CD4-positive, alpha-beta T cell (primary cell): ENCODE measurements at regions not wholly inside any gene's neighbourhood (a gene's known extent, or its start where the extent isn't known, plus 50 kb on each side); places are given as distances from the start of the nearest gene placed in this dataset.
"Not testable (repeated sequence)": the region's sequence is repeated elsewhere in the genome, so short reads cannot be mapped to it uniquely, and the experiment has no call there.

ENCODE experiments used
- ATAC-seq: fragments of 200-7000 bp; cut with Tn5 transposase; one replicate; pipeline ENCODE4 v1.10.0; 2022; ENCODE audit warnings: mild to moderate bottlenecking; ENCODE audit not compliant: poor library complexity
- CTCF ChIA-PET: fragments of 350-600 bp; sonication (Branson Sonifier 250); formaldehyde crosslinking; loops from one replicate; lab custom pipeline; 2021; ENCODE audit warnings: antibody characterized with exemption, inconsistent platforms; lab: Charles Lee
- POLR2A ChIA-PET: fragments of 350-600 bp; sonication (Branson Sonifier 250); formaldehyde crosslinking; loops from one replicate; lab custom pipeline; 2021; ENCODE audit warnings: antibody characterized with exemption, inconsistent platforms; lab: Charles Lee
- DNase-seq, 14 experiments: peaks; one replicate each; pipeline ENCODE4 v3.0.0-alpha.2; 2013 to 2020; ENCODE audit warnings: mixed read lengths in 2 of 14
- H3K27ac ChIP-seq, 2 donors: one replicate each; pipeline versions ENCODE4 v1.5.1 to v1.7.0; 2013; ENCODE audit warnings: low read length in 2 of 2, low read depth in 1 of 2, mild to moderate bottlenecking in 1 of 2
- H3K27me3 ChIP-seq, 2 experiments: 1 replicate in 1 of 2; 2 replicates in 1 of 2; pipeline versions ENCODE4 v1.6.1 to v1.7.0; 2013; ENCODE audit warnings: low read length in 2 of 2, control low read depth in 1 of 2, mild to moderate bottlenecking in 1 of 2, moderate library complexity in 1 of 2; ENCODE audit not compliant: insufficient read depth in 2 of 2, control insufficient read depth in 1 of 2
- H3K36me3 ChIP-seq: one replicate; pipeline ENCODE4 v1.6.1; 2013; ENCODE audit warnings: low read length, control low read depth; ENCODE audit not compliant: insufficient read depth
- H3K4me1 ChIP-seq: one replicate; pipeline ENCODE4 v1.6.1; 2013; ENCODE audit warnings: low read length, control low read depth; ENCODE audit not compliant: insufficient read depth
- H3K4me3 ChIP-seq: one replicate; pipeline ENCODE4 v1.5.1; 2013; ENCODE audit warnings: mild to moderate bottlenecking, low read length, moderate library complexity
- H3K9me3 ChIP-seq, 2 experiments: 1 replicate in 1 of 2; 2 replicates in 1 of 2; pipeline versions ENCODE4 v1.6.1 to v1.7.0; 2013; ENCODE audit warnings: low read length in 2 of 2, mild to moderate bottlenecking in 2 of 2, control low read depth in 1 of 2, moderate library complexity in 1 of 2; ENCODE audit not compliant: control insufficient read depth in 1 of 2, insufficient read depth in 1 of 2
- H3K27ac Mint-ChIP-seq: one replicate; pipeline ENCODE4 v1.8.0; 2020; ENCODE audit warnings: mixed read lengths
- H3K27me3 Mint-ChIP-seq: one replicate; pipeline ENCODE4 v1.8.0; 2021; ENCODE audit warnings: mixed read lengths
- H3K36me3 Mint-ChIP-seq: one replicate; pipeline ENCODE4 v1.8.0; 2021; ENCODE audit warnings: low read depth, mixed read lengths
- H3K4me1 Mint-ChIP-seq: one replicate; pipeline ENCODE4 v1.8.0; 2021; ENCODE audit warnings: low read depth, mixed read lengths
- H3K4me3 Mint-ChIP-seq: one replicate; pipeline ENCODE4 v1.8.0; 2020; ENCODE audit warnings: mild to moderate bottlenecking, mixed read lengths
- H3K9me3 Mint-ChIP-seq: one replicate; pipeline ENCODE4 v1.8.0; 2020; ENCODE audit warnings: mixed read lengths
- intact Hi-C, 2 experiments: fragments of 100-400 bp; cut with DNase I in 1 of 2; cut with micrococcal nuclease in 1 of 2; formaldehyde crosslinking; loops; one replicate each; pipeline versions ENCODE4 v1.15.1 to v1.9.0; 2023 to 2025; cut with DNase I, micrococcal nuclease
- TF ChIP-seq, protein P1 (sequence below): fragments of 200-600 bp; IDR thresholded peaks from one replicate; pipeline ENCODE4 v1.8.0; 2022; ENCODE audit warnings: antibody characterized with exemption, mild to moderate bottlenecking

DNA sequence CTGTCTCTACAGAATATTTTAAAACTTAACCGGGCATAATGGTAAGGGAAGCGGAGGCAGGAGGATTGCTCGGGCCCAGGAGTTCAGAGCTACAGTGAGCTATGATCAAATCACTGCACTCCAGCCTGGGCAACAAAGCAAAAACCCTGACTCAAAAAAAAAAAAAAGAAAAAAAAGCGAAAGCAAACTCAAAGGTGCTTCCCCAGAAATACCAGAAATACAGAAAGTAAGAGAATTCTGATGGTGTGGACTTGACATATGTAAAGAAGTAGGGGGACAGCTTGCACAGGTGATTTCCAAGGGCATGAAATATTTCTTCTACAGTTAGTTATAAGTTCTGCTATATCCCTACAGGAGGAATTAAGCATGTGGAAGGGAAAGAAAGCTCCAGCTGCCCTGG, 69.7 kb upstream of the APBB1IP start:
- H3K4me3 Mint-ChIP-seq = no peak overlapping the region
- Histone ChIP-seq H3K4me1 (no peaks in the 10 kb centered on the region), H3K36me3 (no peaks in the 10 kb centered on the region), H3K9me3 (no peaks in the 10 kb centered on the region), H3K4me3 (no peak overlapping the region), H3K27me3 (no peaks in the 10 kb centered on the region), H3K27ac (no peak overlapping the region)
- no peak for ATAC-seq
- ChIA-PET CTCF (no interaction called here), POLR2A (no interaction called here)
- no peak for DNase-seq
- H3K4me1 Mint-ChIP-seq = no peaks in the 10 kb centered on the region
- intact Hi-C loops = loop anchor here in 1 of 2 experiments (10.0 kb wide), 1 partner anchor 66 kb away; the partner anchor contains the start of gene APBB1IP
- no peaks in the 10 kb centered on the region for H3K27me3 Mint-ChIP-seq
- TF ChIP-seq, protein P1, sequence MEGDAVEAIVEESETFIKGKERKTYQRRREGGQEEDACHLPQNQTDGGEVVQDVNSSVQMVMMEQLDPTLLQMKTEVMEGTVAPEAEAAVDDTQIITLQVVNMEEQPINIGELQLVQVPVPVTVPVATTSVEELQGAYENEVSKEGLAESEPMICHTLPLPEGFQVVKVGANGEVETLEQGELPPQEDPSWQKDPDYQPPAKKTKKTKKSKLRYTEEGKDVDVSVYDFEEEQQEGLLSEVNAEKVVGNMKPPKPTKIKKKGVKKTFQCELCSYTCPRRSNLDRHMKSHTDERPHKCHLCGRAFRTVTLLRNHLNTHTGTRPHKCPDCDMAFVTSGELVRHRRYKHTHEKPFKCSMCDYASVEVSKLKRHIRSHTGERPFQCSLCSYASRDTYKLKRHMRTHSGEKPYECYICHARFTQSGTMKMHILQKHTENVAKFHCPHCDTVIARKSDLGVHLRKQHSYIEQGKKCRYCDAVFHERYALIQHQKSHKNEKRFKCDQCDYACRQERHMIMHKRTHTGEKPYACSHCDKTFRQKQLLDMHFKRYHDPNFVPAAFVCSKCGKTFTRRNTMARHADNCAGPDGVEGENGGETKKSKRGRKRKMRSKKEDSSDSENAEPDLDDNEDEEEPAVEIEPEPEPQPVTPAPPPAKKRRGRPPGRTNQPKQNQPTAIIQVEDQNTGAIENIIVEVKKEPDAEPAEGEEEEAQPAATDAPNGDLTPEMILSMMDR = no peak
- no peak overlapping the region for H3K27ac Mint-ChIP-seq
- H3K36me3 Mint-ChIP-seq = no peaks in the 10 kb centered on the region
- peaks cover 8% of the 10 kb centered on the region for H3K9me3 Mint-ChIP-seq

DNA sequence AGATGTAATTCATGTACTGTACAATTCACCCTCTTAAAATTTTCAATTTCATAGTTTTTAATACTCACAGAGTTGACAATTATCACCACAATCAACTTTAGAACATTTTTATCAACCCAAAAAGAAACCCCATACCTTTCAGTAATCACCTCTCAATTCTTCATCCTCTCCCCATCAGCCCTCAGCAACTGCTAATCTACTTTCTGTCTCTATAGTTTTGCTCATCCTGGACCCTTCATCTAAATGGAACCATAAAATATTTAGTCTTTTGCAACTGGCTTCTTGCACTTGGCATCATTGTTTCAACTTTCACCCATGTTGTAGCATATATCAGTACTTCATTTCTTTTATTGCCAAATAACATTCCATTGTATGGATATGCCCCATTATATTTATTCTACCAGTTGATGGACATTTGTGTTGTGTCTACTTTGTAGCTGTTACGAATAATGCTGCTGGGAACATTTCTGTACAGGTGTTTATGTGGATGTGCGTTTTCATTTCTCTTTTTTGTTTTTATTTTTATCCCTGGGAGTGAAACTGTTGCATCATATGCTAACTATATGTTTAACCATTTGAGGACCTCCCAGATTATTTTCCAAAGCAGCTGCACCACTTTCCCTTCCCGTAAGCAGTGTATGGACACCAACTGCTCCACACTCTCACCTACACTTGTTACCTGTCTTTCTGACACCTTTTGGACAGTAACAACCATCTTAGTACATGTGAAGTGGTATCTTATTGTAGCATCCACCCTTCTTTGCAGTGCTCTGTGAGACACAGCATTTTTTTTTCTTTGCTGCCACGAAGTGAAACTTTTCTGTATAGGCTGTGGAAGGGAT, 65.4 kb upstream of the APBB1IP start:
- no peak for ATAC-seq
- POLR2A ChIA-PET = no interaction called here
- Histone ChIP-seq H3K9me3 (no peaks in the 10 kb centered on the region), H3K4me3 (no peak overlapping the region), H3K36me3 (no peaks in the 10 kb centered on the region), H3K27me3 (no peaks in the 10 kb centered on the region), H3K4me1 (no peaks in the 10 kb centered on the region), H3K27ac (no peak overlapping the region)
- Mint-ChIP-seq H3K36me3 (no peaks in the 10 kb centered on the region), H3K4me3 (no peak overlapping the region), H3K27ac (no peak overlapping the region), H3K27me3 (peaks cover 6% of the 10 kb centered on the region), H3K4me1 (no peaks in the 10 kb centered on the region), H3K9me3 (peaks cover 12% of the 10 kb centered on the region)
- TF ChIP-seq, protein P1 = no peak
- CTCF ChIA-PET = interaction anchor here (0.6 kb wide), 1 partner anchor 100 kb away, joined by 4 read pairs; no protein-coding TSS in a partner anchor
- intact Hi-C loops = no loop called here
- no peak for DNase-seq

DNA sequence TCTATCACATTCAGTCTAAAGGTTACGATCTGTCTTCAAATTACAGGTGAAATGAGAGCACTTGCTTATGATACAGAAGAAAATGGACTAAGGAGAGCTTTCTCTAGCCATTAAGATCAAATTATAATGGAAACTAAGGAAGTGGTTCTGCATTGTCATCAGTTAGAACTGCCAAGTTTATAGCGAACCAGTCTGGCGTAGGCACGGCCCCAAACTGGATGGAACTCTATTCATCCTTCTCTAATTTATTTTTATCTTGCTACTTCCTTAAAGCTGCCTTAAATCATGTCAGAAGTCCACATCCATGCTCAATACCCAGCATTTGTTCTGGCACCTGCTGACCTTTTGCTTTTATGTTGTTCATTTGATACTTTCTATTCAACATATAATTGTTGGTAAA, 63.7 kb upstream of the APBB1IP start:
- H3K4me3 Mint-ChIP-seq = no peak overlapping the region

DNA sequence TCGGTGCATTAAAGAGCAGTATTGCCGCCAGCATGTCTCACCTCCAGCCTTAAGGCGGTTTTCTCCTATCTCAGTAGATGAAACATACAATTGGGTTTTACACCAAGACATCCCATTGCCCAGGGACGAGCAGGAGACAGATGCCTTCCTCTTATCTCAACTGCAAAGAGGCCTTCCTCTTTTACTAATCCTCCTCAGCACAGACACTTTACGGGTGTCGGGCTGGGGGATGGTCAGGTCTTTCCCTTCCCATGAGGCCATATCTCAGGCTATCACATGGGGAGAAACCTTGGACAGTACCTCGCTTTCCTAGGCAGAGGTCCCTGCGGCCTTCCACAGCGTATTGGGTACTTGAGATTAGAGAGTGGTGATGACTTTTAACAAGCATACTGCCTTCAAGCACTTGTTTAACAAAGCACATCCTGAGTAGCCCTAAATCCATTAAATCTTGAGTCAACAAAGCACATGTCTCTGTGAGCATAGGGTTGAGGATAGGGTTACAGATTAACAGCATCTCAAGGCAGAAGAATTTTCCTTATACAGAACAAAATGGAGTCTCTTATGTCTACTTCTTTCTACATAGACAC, 60.8 kb upstream of the APBB1IP start:
- H3K27me3 Mint-ChIP-seq, H3K9me3 Mint-ChIP-seq, DNase-seq, H3K27ac ChIP-seq, H3K4me3 ChIP-seq, POLR2A ChIA-PET, H3K4me1 Mint-ChIP-seq, H3K27ac Mint-ChIP-seq, intact Hi-C loops, ATAC-seq, H3K9me3 ChIP-seq, H3K36me3 Mint-ChIP-seq, H3K4me1 ChIP-seq, CTCF ChIA-PET, H3K36me3 ChIP-seq, H3K27me3 ChIP-seq, H3K4me3 Mint-ChIP-seq: not testable (repeated sequence)

More for the DNA sequence above, 63.7 kb upstream of the APBB1IP start:
- Mint-ChIP-seq H3K27ac (no peak overlapping the region), H3K27me3 (peaks cover 6% of the 10 kb centered on the region), H3K9me3 (peaks cover 12% of the 10 kb centered on the region), H3K36me3 (no peaks in the 10 kb centered on the region), H3K4me1 (no peaks in the 10 kb centered on the region)
- intact Hi-C loops = no loop called here
- Histone ChIP-seq H3K27ac (no peak overlapping the region), H3K36me3 (no peaks in the 10 kb centered on the region), H3K9me3 (no peaks in the 10 kb centered on the region), H3K4me1 (no peaks in the 10 kb centered on the region), H3K27me3 (no peaks in the 10 kb centered on the region), H3K4me3 (no peak overlapping the region)
- POLR2A ChIA-PET = no interaction called here
- TF ChIP-seq, protein P1 = no peak
- no peak for DNase-seq
- no peak for ATAC-seq
- CTCF ChIA-PET = interaction anchor here (1.2 kb wide), 1 partner anchor 15 kb away, joined by 3 read pairs; no protein-coding TSS in a partner anchor
